Activated CD8-positive, alpha-beta memory T cell treated with anti-CD3 and anti-CD28 coated beads for 4 hours (primary cell): ENCODE measurements at regions not wholly inside any gene's neighbourhood (a gene's known extent, or its start where the extent isn't known, plus 50 kb on each side); places are given as distances from the start of the nearest gene placed in this dataset.

Experiments
- DNase-seq, 2 donors: peaks; one replicate each; pipeline ENCODE4 v3.0.0-alpha.2; 2020; ENCODE audit warnings: low read depth in 2 of 2

- DNase-seq = no peak
Measured at GRCh38 chr22:22148905-22149304, 95.7 kb upstream of the VPREB1 start.

DNA sequence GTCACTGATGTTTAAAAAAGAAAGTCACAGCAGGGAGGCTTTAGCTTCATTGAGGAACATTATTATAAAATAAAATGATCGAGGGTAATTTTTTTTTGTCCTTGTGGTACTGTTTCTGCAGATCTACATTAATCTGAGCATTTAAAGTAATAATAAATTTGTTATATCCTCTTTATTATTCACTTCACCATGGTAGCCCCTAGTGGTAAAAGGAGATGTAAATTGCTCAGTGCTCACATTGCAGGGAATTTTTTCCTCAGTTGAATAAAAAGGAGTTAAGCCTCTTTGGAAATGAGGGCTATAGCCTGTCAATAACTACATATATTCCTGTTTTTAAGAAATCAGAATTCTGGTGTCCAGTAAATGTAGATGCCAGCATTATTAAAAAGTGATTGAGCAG is 99.7 kb upstream of the VPREB1 start:
- DNase-seq = no peak

- no peak for DNase-seq
Measured at GRCh38 chr22:22143448-22143847, 101.1 kb upstream of the VPREB1 start.

GRCh38 chr22:22142661-22143060 is 101.9 kb upstream of the VPREB1 start:
- no peak for DNase-seq

DNA sequence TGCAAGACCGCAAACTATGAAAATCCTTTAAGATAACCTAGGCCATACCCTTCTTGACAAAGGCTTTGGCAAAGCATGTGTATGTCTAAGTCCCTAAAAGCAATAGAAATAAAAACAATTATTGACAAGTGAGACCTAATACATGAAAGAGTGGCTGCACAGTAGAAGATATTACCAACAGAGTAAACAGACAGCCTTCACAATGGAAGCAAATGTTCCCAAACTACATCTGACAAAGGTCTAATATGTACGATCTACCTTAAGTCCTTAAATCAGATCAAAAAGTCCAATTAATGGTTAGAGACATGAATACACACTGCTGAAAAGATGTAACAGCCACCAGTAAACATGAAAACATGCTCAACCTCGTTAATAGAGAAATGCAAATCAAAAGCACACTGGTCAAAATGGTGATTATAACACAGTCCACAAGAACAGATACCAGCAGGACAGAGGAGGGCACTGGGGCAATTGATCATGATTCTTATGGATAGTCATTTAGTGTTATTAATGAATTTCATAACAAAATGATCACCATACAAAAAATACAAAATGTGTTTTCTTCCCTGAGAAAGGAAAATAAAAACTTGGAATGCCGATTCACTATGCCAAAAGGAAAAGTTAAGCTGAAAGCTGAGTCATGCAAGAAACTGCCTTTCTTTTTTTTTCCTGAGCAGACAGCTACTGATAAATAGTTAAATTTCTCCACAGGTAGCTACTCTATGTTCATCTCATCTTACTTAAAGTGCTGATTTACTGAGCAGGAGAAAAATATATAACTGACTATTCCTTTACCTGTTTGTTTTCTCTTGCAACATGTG is 102.6 kb upstream of the VPREB1 start:
- DNase-seq = no peak

DNA sequence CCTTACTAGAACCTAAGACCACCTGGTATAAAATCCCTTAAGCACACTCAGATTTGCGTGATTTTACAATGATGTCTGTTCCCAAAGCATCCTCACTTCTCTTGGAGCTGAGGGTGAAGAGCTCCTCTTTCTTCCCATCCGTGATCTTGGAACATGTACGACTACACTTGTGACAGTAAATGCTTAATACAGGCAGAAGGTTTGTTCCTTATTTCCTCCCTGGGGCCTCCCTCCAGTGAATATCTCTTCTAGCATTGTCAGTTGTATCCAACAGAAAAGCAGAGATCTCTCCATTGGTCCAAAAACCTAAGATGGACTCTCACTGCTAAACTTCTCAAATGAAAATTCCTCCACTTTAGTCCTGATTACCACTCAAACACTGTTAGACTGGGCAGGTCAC is 103.6 kb upstream of the VPREB1 start:
- no peak for DNase-seq

DNA sequence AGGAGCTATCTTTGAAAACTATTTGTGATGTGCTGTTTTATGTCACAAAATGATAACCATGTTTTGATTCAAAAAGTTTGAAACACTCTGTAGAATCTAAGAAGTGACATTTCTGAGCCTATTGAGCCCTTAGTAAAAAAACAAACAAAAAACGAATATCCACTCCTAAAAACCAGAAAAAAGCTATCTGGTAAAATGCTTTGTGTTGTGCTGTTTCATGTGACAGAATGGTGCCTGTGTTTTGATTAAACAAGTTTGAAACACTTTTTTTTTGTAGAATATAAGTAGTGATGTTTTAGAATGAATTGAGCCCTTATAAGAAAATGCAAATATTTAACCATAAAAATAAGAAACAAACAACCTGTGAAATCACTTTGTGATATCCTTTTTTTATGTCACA is 105.2 kb upstream of the VPREB1 start:
- no peak for DNase-seq

DNA sequence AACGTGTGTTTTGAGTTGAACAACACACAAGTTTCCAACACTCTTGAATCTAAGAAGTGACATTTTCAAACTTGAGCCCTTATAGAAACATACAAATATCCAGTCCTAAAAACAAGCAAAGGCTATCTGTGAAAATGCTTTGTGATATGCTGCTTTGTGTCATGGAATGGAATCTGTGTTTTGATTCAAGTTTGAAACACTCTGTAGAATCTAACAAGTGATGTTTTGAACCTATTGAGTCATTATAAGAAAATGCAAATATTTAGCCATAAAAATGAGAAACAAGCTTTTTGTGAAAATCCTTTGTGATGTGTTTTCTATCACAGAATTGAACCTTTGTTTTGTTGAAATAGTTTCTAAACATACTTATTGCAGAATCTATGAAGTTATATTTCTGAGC is 105.7 kb upstream of the VPREB1 start:
- DNase-seq = no peak

- DNase-seq = no peak
Measured at GRCh38 chr22:22137891-22138290, 106.7 kb upstream of the VPREB1 start.

DNA sequence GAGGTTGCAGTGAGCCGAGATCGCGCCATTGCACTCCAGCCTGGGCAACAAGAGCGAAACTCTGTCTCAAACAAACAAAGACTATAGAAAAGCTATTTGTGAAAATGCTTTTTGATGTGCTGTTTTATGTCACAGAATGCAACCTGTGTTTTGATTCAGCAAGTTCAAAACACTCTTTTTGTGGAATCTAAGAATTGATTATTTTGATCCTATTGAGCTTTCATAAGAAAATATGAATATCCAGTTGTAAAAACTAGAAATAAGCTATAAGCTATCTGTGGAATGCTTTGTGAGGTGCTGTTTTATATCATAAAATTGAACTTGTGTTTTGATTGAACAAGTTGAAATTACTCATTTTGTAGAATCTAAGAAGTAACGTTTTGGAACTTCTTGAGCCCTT is 110.7 kb upstream of the VPREB1 start:
- DNase-seq = no peak

- DNase-seq = no peak
Measured at GRCh38 chr22:22130953-22131608, 113.5 kb upstream of the VPREB1 start.

DNA sequence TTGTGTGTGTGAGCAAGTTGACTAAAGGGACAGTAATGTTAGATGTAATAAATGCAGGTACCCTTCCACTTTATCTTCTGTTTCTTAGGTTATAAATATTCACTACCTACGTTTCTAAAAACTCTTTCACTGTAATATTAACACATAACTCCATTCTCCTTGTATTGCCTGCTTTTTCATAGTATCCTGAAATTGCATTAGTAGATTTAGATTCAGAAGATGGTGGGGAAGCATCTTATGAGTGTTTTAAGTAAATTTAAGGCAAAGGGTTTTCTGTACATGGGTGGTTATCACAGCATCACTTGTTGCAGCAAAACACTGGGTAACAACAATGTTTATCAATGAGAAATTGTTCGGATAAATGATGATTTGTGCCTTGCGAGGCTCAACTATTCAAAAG is 115.2 kb upstream of the VPREB1 start:
- DNase-seq = no peak

GRCh38 chr22:22128440-22128839 is 116.1 kb upstream of the VPREB1 start:
- no peak for DNase-seq

DNA sequence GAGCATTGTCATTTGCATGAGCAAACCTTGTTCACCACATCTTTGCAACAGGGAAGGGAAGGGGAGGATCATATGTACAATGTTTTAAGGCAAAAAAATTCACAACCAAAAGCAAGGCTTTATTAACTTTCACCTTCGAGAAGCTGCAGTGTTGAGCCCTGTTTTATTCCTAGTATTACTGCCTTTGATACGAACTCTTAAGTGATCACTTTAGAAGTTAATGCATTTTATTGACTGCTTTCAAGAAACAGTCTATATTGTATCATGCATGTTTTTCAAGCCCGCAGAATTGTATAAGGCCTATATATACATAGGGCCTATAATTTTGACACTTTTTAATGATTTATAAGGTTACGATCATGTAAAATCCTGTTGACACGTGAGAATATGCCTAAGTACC is 117.5 kb upstream of the VPREB1 start:
- DNase-seq = no peak

DNA sequence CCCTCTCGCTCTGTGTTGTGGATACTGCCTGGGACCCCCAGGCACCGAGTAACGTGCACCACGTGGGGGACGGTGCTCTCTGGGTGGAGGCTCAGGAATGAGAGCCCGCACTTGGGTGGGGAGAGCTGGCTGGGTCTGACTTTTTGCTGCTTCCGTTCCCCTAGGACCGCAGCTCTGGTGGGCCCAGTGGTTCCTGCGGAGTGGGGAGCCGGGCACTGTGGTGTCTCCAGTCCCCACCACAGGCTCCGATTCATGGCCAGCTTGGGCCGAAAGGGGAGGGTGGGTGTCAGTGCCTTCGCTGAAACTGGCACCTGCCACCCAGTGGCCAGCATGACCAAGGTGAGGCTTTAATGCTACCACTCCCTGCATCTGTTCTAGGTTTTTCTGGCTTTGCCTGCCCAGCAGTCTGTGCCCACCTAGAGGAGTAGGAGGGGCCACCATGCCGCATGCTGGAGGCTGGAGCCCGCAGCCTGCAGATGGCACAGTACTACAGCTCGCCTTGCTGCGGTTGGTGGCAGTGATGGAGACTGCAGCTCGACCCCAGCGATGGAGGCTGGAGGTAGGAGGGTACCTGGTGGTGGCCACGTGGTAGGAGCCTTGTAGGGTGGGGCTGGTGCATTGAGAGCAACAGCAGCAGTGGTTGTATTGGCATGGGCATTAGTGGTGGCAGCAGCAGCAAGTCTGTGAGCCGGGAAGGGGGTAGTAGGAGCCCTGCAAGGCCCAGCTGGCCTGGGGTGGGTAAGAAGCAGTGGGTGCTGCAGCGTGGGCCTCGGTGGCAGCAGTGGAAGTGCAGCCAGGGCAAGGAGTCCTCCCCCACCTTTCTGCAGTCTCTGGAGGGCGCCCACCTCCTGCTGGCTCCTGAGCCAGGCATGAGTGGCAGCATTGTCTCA is 118.8 kb upstream of the VPREB1 start:
- no peak for DNase-seq

GRCh38 chr22:22125028-22125578 is 119.5 kb upstream of the VPREB1 start:
- no peak for DNase-seq

DNA sequence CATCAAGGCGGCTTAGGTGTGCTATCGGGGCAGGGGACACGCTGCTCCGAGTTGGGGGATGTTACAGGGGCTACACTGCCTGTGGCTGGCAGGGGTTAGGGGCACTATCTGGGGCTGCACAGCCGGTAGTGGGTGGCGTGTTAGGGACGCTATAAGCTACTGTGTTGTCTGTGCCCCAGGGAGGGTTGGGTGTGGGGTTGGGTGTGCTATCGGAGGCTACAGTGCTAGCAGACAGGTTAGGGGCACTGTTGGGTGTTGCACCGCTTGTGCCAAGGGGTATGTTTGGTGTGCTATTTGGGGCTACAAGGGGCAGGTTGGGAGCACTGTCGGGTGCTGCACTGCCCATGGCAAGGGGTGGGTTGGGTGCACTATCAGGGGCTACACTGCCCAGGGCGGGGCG is 120.2 kb upstream of the VPREB1 start:
- DNase-seq = no peak

DNA sequence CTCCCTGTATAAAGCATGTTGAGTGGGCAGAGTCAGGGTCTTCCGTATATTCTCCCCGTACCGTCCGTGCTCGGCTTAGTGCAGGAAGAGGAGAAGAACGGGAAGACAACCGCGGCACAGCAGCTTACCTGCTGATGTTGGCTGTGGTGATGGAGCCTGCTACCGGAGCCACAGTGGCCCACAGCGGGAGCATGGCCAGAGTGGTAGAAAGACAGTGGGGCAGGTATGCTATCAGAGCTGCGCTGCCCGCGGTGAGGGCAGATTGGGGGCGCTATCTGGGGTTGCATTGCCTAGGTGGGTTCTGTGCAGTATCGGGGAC is 120.7 kb upstream of the VPREB1 start:
- no peak for DNase-seq

DNA sequence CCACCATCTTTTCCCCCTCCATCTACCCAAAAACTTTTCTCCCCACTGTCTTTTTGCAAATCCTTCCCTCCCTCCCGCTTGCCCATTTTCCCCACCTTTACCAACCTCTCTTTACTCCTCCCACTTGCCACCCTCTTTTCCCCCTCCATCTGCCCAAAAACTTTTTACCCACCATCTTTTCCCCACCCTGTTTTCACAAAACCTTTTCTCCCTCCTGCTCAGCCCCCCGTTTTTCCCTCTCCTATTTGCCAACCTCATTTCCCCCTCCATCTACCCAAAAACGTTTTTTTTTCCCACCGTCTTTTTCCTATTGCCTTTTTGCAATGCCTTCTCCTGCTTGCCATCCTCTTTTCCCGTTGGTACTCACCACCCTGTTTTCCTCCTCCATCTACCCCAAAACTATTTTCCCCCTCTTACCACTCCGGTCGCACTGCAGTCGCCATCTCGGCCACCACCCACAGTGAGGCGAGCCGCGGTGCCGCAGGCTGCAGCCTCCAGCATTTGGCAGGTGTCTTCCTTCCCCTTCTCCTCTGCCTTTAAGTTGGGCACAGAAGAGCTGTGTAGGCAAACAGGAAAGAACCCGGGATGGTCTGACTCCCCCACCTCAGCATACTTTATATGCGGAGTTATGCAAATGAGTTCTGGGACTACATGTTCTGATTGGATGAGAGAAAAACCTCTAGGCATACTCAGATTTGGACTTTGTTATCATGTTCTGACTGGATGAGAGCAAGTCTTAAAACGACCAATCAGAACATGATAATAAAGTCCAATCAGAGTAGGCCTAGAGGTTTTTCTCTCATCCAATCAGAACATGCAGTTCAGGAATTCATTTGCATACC is 121.2 kb upstream of the VPREB1 start:
- no peak for DNase-seq

DNA sequence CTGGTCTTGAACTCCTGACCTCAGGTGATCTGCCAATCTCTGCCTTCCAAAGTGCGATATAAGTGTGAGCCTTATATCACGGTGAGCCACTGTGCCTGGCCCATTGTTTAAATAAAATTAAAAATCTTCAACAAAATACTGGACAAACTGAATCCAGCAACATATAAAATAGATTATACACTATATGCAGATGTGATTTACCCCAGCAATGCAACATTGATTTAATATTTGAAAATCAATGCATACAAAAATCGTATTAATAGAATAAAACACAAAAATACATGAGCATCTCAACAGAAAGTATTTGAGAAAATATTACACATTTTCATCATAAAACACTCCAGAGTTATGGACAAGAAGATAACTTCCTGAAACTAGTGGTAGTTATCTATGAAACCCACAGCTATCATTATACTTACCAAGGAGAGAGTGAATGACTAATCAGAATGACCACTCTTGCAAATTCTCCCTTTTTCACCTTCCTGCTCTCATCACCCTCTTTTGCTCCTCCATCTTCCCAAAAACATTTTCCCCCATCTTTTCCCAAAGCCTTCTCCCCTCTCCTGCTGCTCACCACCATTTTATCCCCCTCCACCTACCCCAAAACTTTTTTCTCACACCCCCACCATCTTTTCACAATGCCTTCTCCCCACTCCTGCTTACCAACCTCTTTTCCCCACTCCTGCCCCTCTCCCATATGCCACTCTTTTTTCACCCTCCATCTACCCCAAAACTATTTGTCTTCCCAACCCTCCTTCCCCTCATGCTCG is 122.1 kb upstream of the VPREB1 start:
- DNase-seq = no peak

DNA sequence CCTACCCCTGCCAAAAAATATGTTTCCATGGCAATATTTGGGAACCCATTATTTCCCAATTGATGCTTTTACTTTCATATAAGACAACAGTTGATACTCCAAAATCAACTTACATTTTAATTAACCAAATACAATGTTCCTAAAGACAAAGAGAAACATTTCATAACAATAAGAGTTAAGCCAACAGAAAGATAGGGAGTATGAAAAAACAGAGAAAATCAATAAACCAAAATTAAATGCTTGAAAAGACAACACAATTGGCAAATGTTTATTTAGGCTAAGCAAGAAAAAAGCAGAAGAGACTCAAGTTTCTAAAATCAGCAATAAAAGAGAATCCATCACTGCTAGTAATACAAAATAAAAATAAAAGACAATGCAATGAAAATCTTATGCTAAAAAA is 123.1 kb upstream of the VPREB1 start:
- DNase-seq = no peak
